PC-3 (cell line): ENCODE measurements at regions not wholly inside any gene's neighbourhood (a gene's known extent, or its start where the extent isn't known, plus 50 kb on each side); places are given as distances from the start of the nearest gene placed in this dataset.
A peak's percentile ranks its signal among the peaks of the same experiment; 100 is the strongest.

ENCODE experiments used
- ATAC-seq: fragments of 200-7000 bp; cut with Tn5 transposase; 2 replicates; pipeline ENCODE4 v1.9.1; 2020; ENCODE audit warnings: mild to moderate bottlenecking, moderate library complexity
- BruUV-seq: library from RNA; stranded (reverse); fragments of 400-500 nt; replicated peaks from 2 replicates; lab custom pipeline; 2021; lab: Mats Ljungman, UMichigan
- CTCF ChIA-PET: fragments of 300-600 bp; sonication (Branson Sonifier 250); formaldehyde crosslinking; loops from one replicate; lab custom pipeline; 2022; ENCODE audit warnings: antibody characterized with exemption; lab: Charles Lee
- POLR2A ChIA-PET: fragments of 300-600 bp; sonication (Branson Sonifier 250); formaldehyde crosslinking; loops from one replicate; lab custom pipeline; 2022; ENCODE audit warnings: antibody characterized with exemption; ENCODE audit not compliant: unreplicated experiment; lab: Charles Lee
- DNase-seq: peaks from one replicate; pipeline ENCODE4 v3.0.0-alpha.2; 2015
- H2AFZ ChIP-seq: fragments of 300-600 bp; sonication (generic); 2 replicates; pipeline ENCODE4 v1.6.0; 2016; ENCODE audit warnings: antibody characterized with exemption, low read length
- H3F3A ChIP-seq: fragments of 300-600 bp; sonication (generic); one replicate; pipeline ENCODE4 v1.6.0; 2017; ENCODE audit warnings: antibody characterized with exemption, low read length, control low read depth, mild to moderate bottlenecking; ENCODE audit not compliant: unreplicated experiment
- H3K27ac ChIP-seq: fragments of 300-600 bp; sonication (generic); 2 replicates; pipeline ENCODE4 v1.5.1; 2016; ENCODE audit warnings: mild to moderate bottlenecking, low read length
- H3K27me3 ChIP-seq: fragments of 300-600 bp; sonication (generic); 2 replicates; pipeline ENCODE4 v1.6.1; 2016; ENCODE audit warnings: low read length, mixed read lengths
- H3K36me3 ChIP-seq: fragments of 300-600 bp; sonication (generic); 2 replicates; pipeline ENCODE4 v1.6.1; 2016; ENCODE audit warnings: low read depth, mixed run types, low read length, mixed read lengths
- H3K4me1 ChIP-seq: fragments of 300-600 bp; sonication (generic); 2 replicates; pipeline ENCODE4 v1.5.1; 2016; ENCODE audit warnings: low read length; ENCODE audit not compliant: insufficient read depth
- H3K4me2 ChIP-seq: fragments of 300-600 bp; sonication (generic); 2 replicates; pipeline ENCODE4 v1.6.0; 2016; ENCODE audit warnings: low read length
- H3K4me3 ChIP-seq: fragments of 300-600 bp; sonication (generic); 2 replicates; pipeline ENCODE4 v1.5.1; 2016; ENCODE audit warnings: mild to moderate bottlenecking, low read length, mixed read lengths
- H3K79me2 ChIP-seq: fragments of 300-600 bp; sonication (generic); 2 replicates; pipeline ENCODE4 v1.6.1; 2017; ENCODE audit warnings: low read length, mixed read lengths
- H3K9ac ChIP-seq: fragments of 300-600 bp; sonication (generic); 2 replicates; pipeline ENCODE4 v1.6.0; 2016; ENCODE audit warnings: mild to moderate bottlenecking, low read length
- H3K9me2 ChIP-seq: fragments of 300-600 bp; sonication (generic); replicated peaks from 2 replicates; pipeline ENCODE4 v1.6.1; 2016; ENCODE audit warnings: mixed run types, low read length, mixed read lengths
- H3K9me3 ChIP-seq: fragments of 300-600 bp; sonication (generic); 2 replicates; pipeline ENCODE4 v1.6.1; 2016; ENCODE audit warnings: low read length, mixed read lengths
- H4K20me1 ChIP-seq: fragments of 300-600 bp; sonication (generic); 2 replicates; pipeline ENCODE4 v1.6.1; 2016; ENCODE audit warnings: low read length, mixed read lengths
- EZH2 ChIP-seq: fragments of 300-600 bp; sonication (generic); IDR thresholded peaks from one replicate; pipeline ENCODE4 v1.6.1; 2017; ENCODE audit warnings: antibody characterized with exemption, mild to moderate bottlenecking, low read length; ENCODE audit not compliant: unreplicated experiment
- EZH2phosphoT487 ChIP-seq: fragments of 300-600 bp; sonication (generic); IDR thresholded peaks from 2 replicates; pipeline ENCODE4 v1.6.1; 2018; ENCODE audit warnings: mild to moderate bottlenecking, antibody characterized with exemption, low read length, borderline replicate concordance
- intact Hi-C: fragments of 100-400 bp; cut with micrococcal nuclease; formaldehyde crosslinking; loops from 2 replicates; pipeline ENCODE4 v1.9.0; 2023
- TF ChIP-seq, protein P1 (sequence below): fragments of 300-600 bp; sonication (generic); conservative IDR thresholded peaks from 2 replicates; pipeline ENCODE4 v1.5.1; 2017; ENCODE audit warnings: antibody characterized with exemption, low read depth, mild to moderate bottlenecking, low read length

DNA sequence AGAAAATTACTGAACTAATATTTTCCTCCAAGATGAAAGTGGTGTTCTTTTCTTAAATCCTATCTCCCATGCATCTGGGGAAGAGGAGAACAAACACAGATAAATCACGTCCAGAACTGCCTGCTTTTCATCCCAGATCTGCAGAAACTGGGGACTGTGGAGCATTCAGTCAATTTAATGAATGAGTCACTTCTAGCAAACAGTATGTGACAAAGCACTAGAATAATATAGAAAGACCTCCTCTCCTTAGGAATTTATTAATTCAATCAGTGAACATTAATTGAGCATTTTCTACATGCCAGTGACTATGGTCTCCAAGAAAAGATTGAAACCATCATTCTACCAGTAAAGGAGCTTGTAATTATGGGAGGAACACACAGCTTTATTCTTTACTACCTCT, 693.4 kb upstream of the ID2 start:
- Histone ChIP-seq H3K4me3 (no peak overlapping the region), H3K27ac (no peak overlapping the region), H3K4me2 (no peak overlapping the region), H4K20me1 (no peaks in the 10 kb centered on the region), H3K9me2 (no peaks in the 10 kb centered on the region), H3F3A (no peaks in the 10 kb centered on the region), H2AFZ (no peak overlapping the region), H3K9me3 (no peaks in the 10 kb centered on the region), H3K4me1 (0 out of 2 replicates have a peak, but pooled peaks cover 3% of the 10 kb centered on the region), H3K27me3 (no peaks in the 10 kb centered on the region), H3K79me2 (no peaks in the 10 kb centered on the region), H3K9ac (no peak overlapping the region), H3K36me3 (no peaks in the 10 kb centered on the region)
- TF ChIP-seq EZH2phosphoT487 (no peak), EZH2 (no peak)
- TF ChIP-seq, protein P1, sequence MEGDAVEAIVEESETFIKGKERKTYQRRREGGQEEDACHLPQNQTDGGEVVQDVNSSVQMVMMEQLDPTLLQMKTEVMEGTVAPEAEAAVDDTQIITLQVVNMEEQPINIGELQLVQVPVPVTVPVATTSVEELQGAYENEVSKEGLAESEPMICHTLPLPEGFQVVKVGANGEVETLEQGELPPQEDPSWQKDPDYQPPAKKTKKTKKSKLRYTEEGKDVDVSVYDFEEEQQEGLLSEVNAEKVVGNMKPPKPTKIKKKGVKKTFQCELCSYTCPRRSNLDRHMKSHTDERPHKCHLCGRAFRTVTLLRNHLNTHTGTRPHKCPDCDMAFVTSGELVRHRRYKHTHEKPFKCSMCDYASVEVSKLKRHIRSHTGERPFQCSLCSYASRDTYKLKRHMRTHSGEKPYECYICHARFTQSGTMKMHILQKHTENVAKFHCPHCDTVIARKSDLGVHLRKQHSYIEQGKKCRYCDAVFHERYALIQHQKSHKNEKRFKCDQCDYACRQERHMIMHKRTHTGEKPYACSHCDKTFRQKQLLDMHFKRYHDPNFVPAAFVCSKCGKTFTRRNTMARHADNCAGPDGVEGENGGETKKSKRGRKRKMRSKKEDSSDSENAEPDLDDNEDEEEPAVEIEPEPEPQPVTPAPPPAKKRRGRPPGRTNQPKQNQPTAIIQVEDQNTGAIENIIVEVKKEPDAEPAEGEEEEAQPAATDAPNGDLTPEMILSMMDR = no peak
- BruUV-seq = no TSS peak
- ATAC-seq (peak; percentile 69), DNase-seq (peak; percentile 32)
- intact Hi-C loops = loop anchor here (10.0 kb wide), 1 partner anchor 124 kb away; no protein-coding TSS in a partner anchor
- POLR2A ChIA-PET = no interaction called here
- CTCF ChIA-PET = no interaction called here

DNA sequence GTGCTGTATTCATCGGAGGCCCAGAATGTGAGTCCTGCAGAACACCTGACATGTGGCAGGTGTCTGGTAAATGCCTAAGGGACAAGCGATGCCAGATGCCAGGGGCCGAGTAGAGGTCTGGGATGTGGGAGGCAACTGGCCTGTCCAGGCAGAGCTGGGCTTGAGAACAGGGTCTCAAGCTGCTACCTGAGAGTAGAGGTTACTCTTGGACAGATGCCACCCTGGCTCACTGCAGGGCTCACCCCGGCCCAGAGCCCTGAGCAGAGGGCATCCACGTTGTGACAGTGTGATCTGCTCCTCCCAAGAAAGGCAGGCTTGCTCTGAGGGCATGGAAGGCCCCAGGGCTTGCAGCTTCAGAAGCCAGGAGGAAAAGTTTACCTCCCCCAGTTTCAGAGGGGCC, 692.0 kb upstream of the ID2 start:
- Histone ChIP-seq H3K27ac (no peak overlapping the region), H3K4me2 (no peak overlapping the region), H3K9ac (no peak overlapping the region), H3K27me3 (no peaks in the 10 kb centered on the region), H4K20me1 (no peaks in the 10 kb centered on the region), H3K4me3 (no peak overlapping the region), H3K79me2 (no peaks in the 10 kb centered on the region), H3F3A (no peaks in the 10 kb centered on the region), H3K9me3 (no peaks in the 10 kb centered on the region), H3K9me2 (no peaks in the 10 kb centered on the region), H3K36me3 (no peaks in the 10 kb centered on the region), H3K4me1 (0 out of 2 replicates have a peak, but pooled peaks cover 3% of the 10 kb centered on the region), H2AFZ (no peak overlapping the region)
- TF ChIP-seq EZH2 = no peak
- TF ChIP-seq, protein P1 = no peak
- no peak for TF ChIP-seq EZH2phosphoT487
- no TSS peak for BruUV-seq
- intact Hi-C loops = loop anchor here (10.0 kb wide), 1 partner anchor 125 kb away; no protein-coding TSS in a partner anchor
- no peak for DNase-seq
- CTCF ChIA-PET = no interaction called here
- ATAC-seq = no peak
- POLR2A ChIA-PET = no interaction called here
